Vagina (tissue), 2 donors: ENCODE measurements at regions not wholly inside any gene's neighbourhood (a gene's known extent, or its start where the extent isn't known, plus 50 kb on each side); places are given as distances from the start of the nearest gene placed in this dataset.
"Not testable (repeated sequence)": the region's sequence is repeated elsewhere in the genome, so short reads cannot be mapped to it uniquely, and the experiment has no call there.

ENCODE experiments used
- DNase-seq, 2 donors: peaks; one replicate each; pipeline ENCODE4 v3.0.0-alpha.2; 2017; ENCODE audit errors: extremely low spot score in 2 of 2
- H3K27ac ChIP-seq: fragments of 200-600 bp; sonication (generic); one replicate; pipeline ENCODE4 v1.5.1; 2019
- H3K27me3 ChIP-seq: fragments of 200-600 bp; sonication (generic); one replicate; pipeline ENCODE4 v1.5.1; 2019
- H3K36me3 ChIP-seq, 2 donors: fragments of 200-600 bp; sonication (generic); one replicate each; pipeline ENCODE4 v1.5.1; 2017 to 2019
- H3K4me1 ChIP-seq: fragments of 200-600 bp; sonication (generic); one replicate; pipeline ENCODE4 v1.5.1; 2019
- H3K4me3 ChIP-seq, 2 donors: fragments of 200-600 bp; sonication (generic); 1 replicate in 1 of 2; 2 replicates in 1 of 2; pipeline ENCODE4 v1.5.1; 2016 to 2019
- H3K9me3 ChIP-seq: fragments of 200-600 bp; sonication (generic); one replicate; pipeline ENCODE4 v1.5.1; 2019
- CTCF ChIP-seq, 3 experiments: fragments of 450-650 bp in 2 of 3; fragments of 200-600 bp in 1 of 3; sonication (generic) in 1 of 3; IDR thresholded peaks; one replicate each; pipeline ENCODE4 v1.5.1; 2017 to 2019; ENCODE audit warnings: antibody characterized with exemption in 3 of 3, mild to moderate bottlenecking in 2 of 3, moderate library complexity in 2 of 3
- POLR2A ChIP-seq, 2 donors: fragments of 450-650 bp; IDR thresholded peaks; one replicate each; pipeline ENCODE4 v1.6.1; 2017; ENCODE audit warnings: antibody characterized with exemption in 2 of 2, mild to moderate bottlenecking in 2 of 2, moderate library complexity in 2 of 2
- POLR2AphosphoS5 ChIP-seq, 2 donors: sonication (generic); formaldehyde crosslinking; IDR thresholded peaks; one replicate each; pipeline ENCODE4 v1.9.0; 2017; ENCODE audit warnings: antibody characterized with exemption in 2 of 2, mild to moderate bottlenecking in 2 of 2, low read depth in 1 of 2; ENCODE audit not compliant: insufficient read depth in 1 of 2
- intact Hi-C: fragments of 100-400 bp; cut with DNase I; formaldehyde crosslinking; loops from one replicate; pipeline ENCODE4 v1.15.1; 2023

GRCh38 chr9:82776508-82776907 is 286.4 kb downstream of the RASEF start:
- TF ChIP-seq CTCF (IDR thresholded peaks at IDR 0.05) (no peak), POLR2A (IDR thresholded peaks at IDR 0.05) (no peak), POLR2AphosphoS5 (IDR thresholded peaks at IDR 0.05; ENCODE audit: insufficient read depth in 1 of 2, low read depth in 1 of 2) (no peak)

GRCh38 chr9:82777366-82777765 is 285.6 kb downstream of the RASEF start:
- H3K4me1 ChIP-seq: peaks cover 4% of the 10 kb centered on the region
- TF ChIP-seq POLR2A (IDR thresholded peaks at IDR 0.05) (no peak), POLR2AphosphoS5 (IDR thresholded peaks at IDR 0.05; ENCODE audit: insufficient read depth in 1 of 2, low read depth in 1 of 2) (no peak), CTCF (IDR thresholded peaks at IDR 0.05) (no peak)
- no peaks in the 10 kb centered on the region for H3K27me3 ChIP-seq
- H3K9me3 ChIP-seq: no peaks in the 10 kb centered on the region
- H3K4me3 ChIP-seq: no peak overlapping the region
- no peaks in the 10 kb centered on the region for H3K36me3 ChIP-seq
- DNase-seq: no peak
- intact Hi-C loops: no loop called here
- H3K27ac ChIP-seq: no peak overlapping the region

More at GRCh38 chr9:82776508-82776907, 286.4 kb downstream of the RASEF start:
- no peak for DNase-seq
- H3K27me3 ChIP-seq: no peaks in the 10 kb centered on the region
- no peaks in the 10 kb centered on the region for H3K36me3 ChIP-seq
- peaks cover 3% of the 10 kb centered on the region for H3K4me1 ChIP-seq
- no peak overlapping the region for H3K27ac ChIP-seq
- no peak overlapping the region for H3K4me3 ChIP-seq
- intact Hi-C loops: no loop called here
- no peaks in the 10 kb centered on the region for H3K9me3 ChIP-seq

- intact Hi-C loops, H3K9me3 ChIP-seq: not testable (repeated sequence)
Observed at GRCh38 chr9:82778923-82779322, 284.0 kb downstream of the RASEF start.

GRCh38 chr9:82780017-82780416 is 282.9 kb downstream of the RASEF start:
- TF ChIP-seq POLR2A (IDR thresholded peaks at IDR 0.05): no peak
- TF ChIP-seq POLR2AphosphoS5 (IDR thresholded peaks at IDR 0.05; ENCODE audit: insufficient read depth in 1 of 2, low read depth in 1 of 2): no peak
- TF ChIP-seq CTCF (IDR thresholded peaks at IDR 0.05): no peak
- no peak overlapping the region for H3K27ac ChIP-seq
- intact Hi-C loops: no loop called here

More at GRCh38 chr9:82778923-82779322, 284.0 kb downstream of the RASEF start:
- not testable (repeated sequence) for H3K27me3 ChIP-seq, H3K27ac ChIP-seq, H3K4me3 ChIP-seq, H3K4me1 ChIP-seq, DNase-seq, H3K36me3 ChIP-seq

GRCh38 chr9:82781921-82782392 is 281.0 kb downstream of the RASEF start:
- peaks cover 4% of the 10 kb centered on the region for H3K4me1 ChIP-seq
- H3K4me3 ChIP-seq: no peak overlapping the region
- no peak for DNase-seq
- H3K27ac ChIP-seq: no peak overlapping the region
- intact Hi-C loops: no loop called here
- H3K36me3 ChIP-seq: no peaks in the 10 kb centered on the region
- H3K9me3 ChIP-seq: no peaks in the 10 kb centered on the region
- no peaks in the 10 kb centered on the region for H3K27me3 ChIP-seq
- TF ChIP-seq POLR2AphosphoS5 (IDR thresholded peaks at IDR 0.05; ENCODE audit: insufficient read depth in 1 of 2, low read depth in 1 of 2) (no peak), CTCF (IDR thresholded peaks at IDR 0.05) (no peak), POLR2A (IDR thresholded peaks at IDR 0.05) (no peak)

More at GRCh38 chr9:82780017-82780416, 282.9 kb downstream of the RASEF start:
- no peak for DNase-seq
- H3K4me1 ChIP-seq: peaks cover 4% of the 10 kb centered on the region
- H3K4me3 ChIP-seq: no peak overlapping the region
- no peaks in the 10 kb centered on the region for H3K36me3 ChIP-seq
- H3K9me3 ChIP-seq: no peaks in the 10 kb centered on the region
- H3K27me3 ChIP-seq: no peaks in the 10 kb centered on the region
